Rectal smooth muscle tissue (tissue), 1 donor: ENCODE measurements at regions not wholly inside any gene's neighbourhood (a gene's known extent, or its start where the extent isn't known, plus 50 kb on each side); places are given as distances from the start of the nearest gene placed in this dataset.

Source experiments
- H3K27ac ChIP-seq: one replicate; pipeline ENCODE4 v1.7.0; 2013; ENCODE audit warnings: low read depth, low read length, inconsistent platforms
- H3K27me3 ChIP-seq: one replicate; pipeline ENCODE4 v1.7.0; 2013; ENCODE audit warnings: low read length; ENCODE audit not compliant: control insufficient read depth, insufficient read depth
- H3K36me3 ChIP-seq: one replicate; pipeline ENCODE4 v1.7.0; 2013; ENCODE audit warnings: low read length; ENCODE audit not compliant: control insufficient read depth, insufficient read depth
- H3K4me1 ChIP-seq: one replicate; pipeline ENCODE4 v1.7.0; 2013; ENCODE audit warnings: low read length; ENCODE audit not compliant: control insufficient read depth, insufficient read depth
- H3K4me3 ChIP-seq: one replicate; pipeline ENCODE4 v1.7.0; 2013; ENCODE audit warnings: low read length
- H3K9ac ChIP-seq: one replicate; pipeline ENCODE4 v1.7.0; 2013; ENCODE audit warnings: low read length

GRCh38 chr14:42002141-42002540 lies 395.5 kb downstream of the LRFN5 start:
- H3K27me3 ChIP-seq: no peaks in the 10 kb centered on the region
- H3K36me3 ChIP-seq: no peaks in the 10 kb centered on the region
- no peak overlapping the region for H3K9ac ChIP-seq
- no peak overlapping the region for H3K4me3 ChIP-seq
- H3K4me1 ChIP-seq: no peaks in the 10 kb centered on the region
- no peak overlapping the region for H3K27ac ChIP-seq

DNA sequence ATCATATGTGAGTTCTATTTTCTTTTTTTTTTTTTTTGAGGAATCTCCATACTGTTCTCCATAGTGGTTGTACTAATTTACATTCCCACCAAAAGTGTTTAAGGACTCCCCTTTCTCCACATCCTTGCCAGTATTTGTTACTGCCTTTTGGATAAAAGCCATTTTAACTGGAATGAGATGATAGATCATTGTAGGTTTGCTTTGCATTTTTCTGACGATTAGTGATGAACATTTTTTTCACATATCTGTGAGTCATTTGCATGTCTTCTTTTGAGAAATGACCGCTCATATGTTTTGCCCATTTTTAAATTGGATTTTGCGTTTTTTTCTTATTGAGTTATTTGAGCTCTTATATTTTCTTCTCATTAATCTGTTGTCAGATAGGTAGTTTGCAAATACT lies 394.8 kb downstream of the LRFN5 start:
- Histone ChIP-seq H3K27ac (no peak overlapping the region), H3K4me1 (no peaks in the 10 kb centered on the region), H3K27me3 (no peaks in the 10 kb centered on the region), H3K36me3 (no peaks in the 10 kb centered on the region), H3K4me3 (no peak overlapping the region), H3K9ac (no peak overlapping the region)

GRCh38 chr14:42000450-42000849 lies 393.8 kb downstream of the LRFN5 start:
- H3K27ac ChIP-seq: no peak overlapping the region
- H3K9ac ChIP-seq: no peak overlapping the region

GRCh38 chr14:41993687-41994086 lies 387.0 kb downstream of the LRFN5 start:
- no peaks in the 10 kb centered on the region for H3K27me3 ChIP-seq
- H3K4me3 ChIP-seq: no peak overlapping the region
- no peaks in the 10 kb centered on the region for H3K4me1 ChIP-seq
- no peak overlapping the region for H3K27ac ChIP-seq
- no peaks in the 10 kb centered on the region for H3K36me3 ChIP-seq
- no peak overlapping the region for H3K9ac ChIP-seq

More at GRCh38 chr14:42000450-42000849, 393.8 kb downstream of the LRFN5 start:
- Histone ChIP-seq H3K36me3 (no peaks in the 10 kb centered on the region), H3K4me1 (no peaks in the 10 kb centered on the region), H3K4me3 (no peak overlapping the region), H3K27me3 (no peaks in the 10 kb centered on the region)

- H3K27me3 ChIP-seq: no peaks in the 10 kb centered on the region
- no peaks in the 10 kb centered on the region for H3K36me3 ChIP-seq
- H3K4me1 ChIP-seq: no peaks in the 10 kb centered on the region
- no peak overlapping the region for H3K27ac ChIP-seq
- no peak overlapping the region for H3K4me3 ChIP-seq
- H3K9ac ChIP-seq: no peak overlapping the region
Observed at GRCh38 chr14:41986700-41987099, 380.0 kb downstream of the LRFN5 start.

DNA sequence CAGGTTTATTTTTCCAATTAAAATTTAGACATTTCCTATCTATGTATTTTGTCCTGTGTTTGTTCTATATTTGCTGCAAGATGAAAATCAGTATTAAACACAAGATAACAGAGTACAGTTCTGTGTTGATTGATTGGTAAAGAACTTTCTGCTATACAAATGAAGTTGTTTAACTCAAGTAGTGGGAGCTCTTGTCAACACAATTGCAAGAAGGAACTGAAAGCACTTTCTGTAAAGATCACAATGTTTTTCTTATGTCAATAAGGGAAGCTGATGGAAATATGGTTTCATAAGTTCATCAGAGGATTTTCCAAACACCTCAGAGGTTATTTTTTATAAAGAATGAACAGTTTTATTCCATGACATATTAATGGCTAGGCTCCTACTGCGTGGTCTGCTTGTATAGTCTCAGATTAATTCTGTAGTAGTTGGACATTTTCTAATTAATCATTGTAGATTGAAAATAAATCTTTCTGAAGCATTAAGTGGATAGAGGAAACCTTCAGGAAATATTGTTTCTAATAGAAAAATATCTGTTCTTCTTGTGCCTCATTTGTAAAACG lies 379.5 kb downstream of the LRFN5 start:
- no peaks in the 10 kb centered on the region for H3K4me1 ChIP-seq

DNA sequence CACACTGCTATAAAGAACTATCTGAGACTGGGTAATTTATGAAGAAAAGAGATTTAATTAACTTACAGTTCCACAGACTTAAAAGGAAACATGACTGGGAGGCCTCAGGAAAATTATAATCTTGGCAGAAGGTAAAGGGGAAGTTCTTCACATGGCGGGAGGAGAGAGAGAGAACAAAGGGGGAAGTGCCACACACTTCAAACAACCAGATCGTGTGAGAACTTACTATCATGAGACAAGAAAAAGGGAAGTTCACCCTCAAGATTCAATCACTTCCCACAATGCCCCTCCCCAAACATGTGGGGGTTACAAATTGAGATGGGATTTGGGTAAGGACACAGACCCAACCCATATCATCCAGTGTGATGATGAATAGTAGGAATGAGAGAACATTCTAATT lies 366.5 kb downstream of the LRFN5 start:
- no peak overlapping the region for H3K27ac ChIP-seq
- no peak overlapping the region for H3K4me3 ChIP-seq
- no peaks in the 10 kb centered on the region for H3K4me1 ChIP-seq
- no peaks in the 10 kb centered on the region for H3K36me3 ChIP-seq
- H3K27me3 ChIP-seq: no peaks in the 10 kb centered on the region
- no peak overlapping the region for H3K9ac ChIP-seq

More for the DNA sequence above, 379.5 kb downstream of the LRFN5 start:
- no peaks in the 10 kb centered on the region for H3K36me3 ChIP-seq
- no peak overlapping the region for H3K27ac ChIP-seq
- no peaks in the 10 kb centered on the region for H3K27me3 ChIP-seq
- no peak overlapping the region for H3K4me3 ChIP-seq
- H3K9ac ChIP-seq: no peak overlapping the region

DNA sequence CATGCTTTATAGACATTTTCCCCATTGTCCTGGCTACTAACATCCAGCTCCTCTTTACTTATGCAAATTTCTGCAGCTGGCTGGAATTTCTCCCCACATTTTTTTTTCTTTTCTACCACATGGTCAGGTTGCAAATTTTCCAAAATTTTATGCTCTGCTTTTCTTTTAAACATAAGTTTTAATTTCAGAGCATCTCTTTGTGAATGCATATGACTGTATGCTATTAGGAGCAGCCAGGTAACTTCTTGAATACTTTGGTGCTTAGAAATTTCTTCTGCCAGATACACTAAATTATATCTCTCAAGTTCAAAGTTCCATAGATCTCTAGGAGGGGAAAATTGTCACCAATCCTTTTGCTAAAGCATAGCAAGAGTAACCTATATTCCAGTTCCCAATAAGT lies 365.9 kb downstream of the LRFN5 start:
- Histone ChIP-seq H3K9ac (no peak overlapping the region), H3K27me3 (no peaks in the 10 kb centered on the region), H3K4me1 (no peaks in the 10 kb centered on the region), H3K4me3 (no peak overlapping the region), H3K27ac (no peak overlapping the region), H3K36me3 (no peaks in the 10 kb centered on the region)

DNA sequence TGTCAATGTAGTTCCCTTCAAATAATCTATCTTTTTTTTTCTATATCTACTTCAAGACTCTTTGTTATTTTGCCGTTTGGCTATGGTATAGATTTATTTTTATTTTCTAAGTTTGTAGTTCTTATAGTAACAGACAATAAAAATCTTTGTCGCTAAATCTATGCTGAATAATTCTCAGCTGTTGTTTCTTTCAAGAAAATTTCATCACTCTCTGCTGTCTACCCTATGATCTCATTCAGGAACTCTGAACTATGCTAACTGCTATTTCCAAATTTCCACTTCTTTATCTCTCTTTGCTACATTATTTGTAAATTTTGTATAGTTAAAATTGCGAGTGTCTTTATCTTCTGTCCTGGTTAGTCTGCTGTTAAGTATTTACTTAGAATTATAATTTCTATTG lies 353.6 kb downstream of the LRFN5 start:
- no peak overlapping the region for H3K27ac ChIP-seq
- no peaks in the 10 kb centered on the region for H3K36me3 ChIP-seq
- H3K9ac ChIP-seq: no peak overlapping the region
- H3K4me1 ChIP-seq: no peaks in the 10 kb centered on the region
- H3K27me3 ChIP-seq: no peaks in the 10 kb centered on the region
- H3K4me3 ChIP-seq: no peak overlapping the region

GRCh38 chr14:41957459-41957858 lies 350.8 kb downstream of the LRFN5 start:
- Histone ChIP-seq H3K27me3 (no peaks in the 10 kb centered on the region), H3K9ac (no peak overlapping the region), H3K4me1 (no peaks in the 10 kb centered on the region), H3K4me3 (no peak overlapping the region), H3K36me3 (no peaks in the 10 kb centered on the region), H3K27ac (no peak overlapping the region)
